WTC11 (cell line): ENCODE measurements at regions not wholly inside any gene's neighbourhood (a gene's known extent, or its start where the extent isn't known, plus 50 kb on each side); places are given as distances from the start of the nearest gene placed in this dataset.

Experiments used
- ATAC-seq: fragments of 200-7000 bp; cut with Tn5 transposase; 2 replicates; pipeline ENCODE4 v1.10.0; 2021; ENCODE audit warnings: mild to moderate bottlenecking, moderate library complexity
- CTCF ChIA-PET: fragments of 300-600 bp; sonication (Branson Sonifier 250); formaldehyde crosslinking; loops from one replicate; lab custom pipeline; 2021; ENCODE audit warnings: antibody characterized with exemption; lab: Charles Lee
- POLR2A ChIA-PET: fragments of 350-600 bp; sonication (Branson Sonifier 250); formaldehyde crosslinking; loops from one replicate; lab custom pipeline; 2021; ENCODE audit warnings: antibody characterized with exemption; lab: Charles Lee
- DNase-seq: peaks from one replicate; pipeline ENCODE4 v3.0.0; 2021; ENCODE audit warnings: low spot score
- H3K27ac Mint-ChIP-seq: 2 replicates; pipeline ENCODE4 v1.8.0; 2021; ENCODE audit warnings: mixed read lengths
- H3K27me3 Mint-ChIP-seq: 2 replicates; pipeline ENCODE4 v1.8.0; 2021; ENCODE audit warnings: low read depth, mild to moderate bottlenecking, moderate library complexity, mixed read lengths
- H3K36me3 Mint-ChIP-seq: 2 replicates; pipeline ENCODE4 v1.8.0; 2021; ENCODE audit warnings: mixed read lengths
- H3K4me1 Mint-ChIP-seq: 2 replicates; pipeline ENCODE4 v1.8.0; 2022; ENCODE audit warnings: mixed read lengths
- H3K4me3 Mint-ChIP-seq: 2 replicates; pipeline ENCODE4 v1.8.0; 2021; ENCODE audit warnings: mild to moderate bottlenecking, moderate library complexity, mixed read lengths
- H3K9me3 Mint-ChIP-seq: 2 replicates; pipeline ENCODE4 v1.8.0; 2021; ENCODE audit warnings: mixed read lengths
- FOXK1 ChIP-seq: sonication (generic); formaldehyde crosslinking; IDR thresholded peaks from 2 replicates; pipeline ENCODE4 v1.8.0; 2022; ENCODE audit warnings: mild to moderate bottlenecking, moderate library complexity, missing genetic modification reagents
- FOXP1 ChIP-seq: sonication (generic); formaldehyde crosslinking; IDR thresholded peaks from 2 replicates; pipeline ENCODE4 v1.8.0; 2022; ENCODE audit warnings: missing genetic modification reagents, mild to moderate bottlenecking, moderate library complexity, borderline replicate concordance
- JAZF1 ChIP-seq: fragments of 250-450 bp; sonication (Bioruptor Pico); IDR thresholded peaks from 2 replicates; pipeline ENCODE4 v1.9.0; 2021; ENCODE audit warnings: moderate library complexity, mild to moderate bottlenecking, inconsistent platforms
- KAT7 ChIP-seq: sonication (generic); formaldehyde crosslinking; IDR thresholded peaks from 2 replicates; pipeline ENCODE4 v1.8.1; 2023; ENCODE audit warnings: missing genetic modification reagents, mild to moderate bottlenecking, borderline replicate concordance
- NFATC4 ChIP-seq: fragments of 250-450 bp; sonication (Bioruptor Pico); IDR thresholded peaks from 2 replicates; pipeline ENCODE4 v1.9.0; 2021; ENCODE audit warnings: mild to moderate bottlenecking
- NFE2L1 ChIP-seq: sonication (generic); formaldehyde crosslinking; IDR thresholded peaks from 2 replicates; pipeline ENCODE4 v1.8.1; 2023; ENCODE audit warnings: missing genetic modification reagents
- NFYB ChIP-seq: sonication (generic); formaldehyde crosslinking; conservative IDR thresholded peaks from 2 replicates; pipeline ENCODE4 v1.8.0; 2022; ENCODE audit warnings: low read depth, missing genetic modification reagents
- RORB ChIP-seq: fragments of 250-450 bp; sonication (Bioruptor Pico); IDR thresholded peaks from 2 replicates; pipeline ENCODE4 v1.9.0; 2021; ENCODE audit warnings: mild to moderate bottlenecking
- SOX15 ChIP-seq: fragments of 250-450 bp; sonication (Bioruptor Pico); IDR thresholded peaks from 2 replicates; pipeline ENCODE4 v1.9.0; 2021; ENCODE audit warnings: mild to moderate bottlenecking
- TEAD4 ChIP-seq: sonication (generic); formaldehyde crosslinking; IDR thresholded peaks from 2 replicates; pipeline ENCODE4 v1.8.0; 2022; ENCODE audit warnings: mild to moderate bottlenecking, missing genetic modification reagents
- ZNF423 ChIP-seq: fragments of 250-450 bp; sonication (Bioruptor Pico); IDR thresholded peaks from 2 replicates; pipeline ENCODE4 v2.1.2; 2022; ENCODE audit warnings: mild to moderate bottlenecking, moderate library complexity
- ZNF425 ChIP-seq: fragments of 250-450 bp; sonication (Bioruptor Pico); conservative IDR thresholded peaks from 2 replicates; pipeline ENCODE4 v1.9.0; 2021; ENCODE audit warnings: mild to moderate bottlenecking
- ZSCAN18 ChIP-seq: fragments of 250-450 bp; sonication (Bioruptor Pico); IDR thresholded peaks from 2 replicates; pipeline ENCODE4 v2.1.2; 2022; ENCODE audit warnings: mild to moderate bottlenecking, moderate library complexity
- TF ChIP-seq, protein P1 (sequence below): sonication (generic); formaldehyde crosslinking; IDR thresholded peaks from 2 replicates; pipeline ENCODE4 v1.8.0; 2023; ENCODE audit warnings: missing genetic modification reagents, mild to moderate bottlenecking, borderline replicate concordance
- TF ChIP-seq, protein P2 (sequence below): fragments of 200-600 bp; IDR thresholded peaks from 2 replicates; pipeline ENCODE4 v1.8.0; 2022; ENCODE audit warnings: antibody characterized with exemption
- TF ChIP-seq, protein P3 (sequence below): fragments of 250-450 bp; sonication (Bioruptor Pico); IDR thresholded peaks from 2 replicates; pipeline ENCODE4 v1.9.0; 2021; ENCODE audit warnings: moderate library complexity, mild to moderate bottlenecking, inconsistent platforms, borderline replicate concordance

DNA sequence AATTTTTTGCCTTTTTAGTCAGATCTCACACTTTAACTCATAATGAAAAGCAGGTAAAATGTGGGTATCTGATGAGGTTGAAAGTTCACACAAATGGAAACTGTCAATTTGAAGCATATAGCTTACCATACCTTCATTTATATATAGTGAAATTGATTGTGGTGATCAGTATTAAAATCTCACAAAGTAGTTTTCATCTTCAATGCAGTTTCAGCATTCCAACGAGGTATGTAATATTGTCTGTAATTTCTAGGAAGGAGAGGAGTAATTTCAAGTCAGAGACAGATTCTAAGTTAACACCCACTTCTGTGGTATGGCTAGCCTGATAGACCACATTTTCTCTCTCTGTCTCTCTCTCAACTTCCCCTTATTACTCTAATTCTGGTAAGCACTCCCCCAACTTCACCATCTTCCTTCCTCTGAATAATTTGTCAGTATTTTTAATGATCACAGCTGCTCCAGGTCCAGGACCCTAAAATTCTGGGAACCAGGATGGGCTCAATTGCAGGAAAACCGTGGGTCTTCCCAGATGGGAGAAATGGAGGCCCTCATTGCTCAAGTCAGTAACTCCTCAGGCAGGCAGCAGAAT is 455.7 kb downstream of the FGF9 start:
- ATAC-seq (no peak), DNase-seq (no peak)
- no peak overlapping the region for H3K27ac Mint-ChIP-seq
- no peak overlapping the region for H3K4me3 Mint-ChIP-seq
- no peaks in the 10 kb centered on the region for H3K27me3 Mint-ChIP-seq
- ChIA-PET POLR2A (no interaction called here), CTCF (no interaction called here)
- 0 out of 2 replicates have a peak, but pooled peaks cover 13% of the 10 kb centered on the region for H3K9me3 Mint-ChIP-seq
- H3K4me1 Mint-ChIP-seq = no peaks in the 10 kb centered on the region
- H3K36me3 Mint-ChIP-seq = no peaks in the 10 kb centered on the region
- no peak for TF ChIP-seq ZNF425 (CRISPR knock-in tag)

GRCh38 chr13:22127277-22128164 is 456.6 kb downstream of the FGF9 start:
- Mint-ChIP-seq H3K9me3 (0 out of 2 replicates have a peak, but pooled peaks cover 13% of the 10 kb centered on the region), H3K4me1 (no peaks in the 10 kb centered on the region), H3K27me3 (no peaks in the 10 kb centered on the region), H3K4me3 (no peak overlapping the region), H3K36me3 (no peaks in the 10 kb centered on the region), H3K27ac (no peak overlapping the region)
- no peak for TF ChIP-seq RORB (CRISPR knock-in tag)
- no peak for TF ChIP-seq JAZF1 (CRISPR knock-in tag)
- TF ChIP-seq, protein P1, sequence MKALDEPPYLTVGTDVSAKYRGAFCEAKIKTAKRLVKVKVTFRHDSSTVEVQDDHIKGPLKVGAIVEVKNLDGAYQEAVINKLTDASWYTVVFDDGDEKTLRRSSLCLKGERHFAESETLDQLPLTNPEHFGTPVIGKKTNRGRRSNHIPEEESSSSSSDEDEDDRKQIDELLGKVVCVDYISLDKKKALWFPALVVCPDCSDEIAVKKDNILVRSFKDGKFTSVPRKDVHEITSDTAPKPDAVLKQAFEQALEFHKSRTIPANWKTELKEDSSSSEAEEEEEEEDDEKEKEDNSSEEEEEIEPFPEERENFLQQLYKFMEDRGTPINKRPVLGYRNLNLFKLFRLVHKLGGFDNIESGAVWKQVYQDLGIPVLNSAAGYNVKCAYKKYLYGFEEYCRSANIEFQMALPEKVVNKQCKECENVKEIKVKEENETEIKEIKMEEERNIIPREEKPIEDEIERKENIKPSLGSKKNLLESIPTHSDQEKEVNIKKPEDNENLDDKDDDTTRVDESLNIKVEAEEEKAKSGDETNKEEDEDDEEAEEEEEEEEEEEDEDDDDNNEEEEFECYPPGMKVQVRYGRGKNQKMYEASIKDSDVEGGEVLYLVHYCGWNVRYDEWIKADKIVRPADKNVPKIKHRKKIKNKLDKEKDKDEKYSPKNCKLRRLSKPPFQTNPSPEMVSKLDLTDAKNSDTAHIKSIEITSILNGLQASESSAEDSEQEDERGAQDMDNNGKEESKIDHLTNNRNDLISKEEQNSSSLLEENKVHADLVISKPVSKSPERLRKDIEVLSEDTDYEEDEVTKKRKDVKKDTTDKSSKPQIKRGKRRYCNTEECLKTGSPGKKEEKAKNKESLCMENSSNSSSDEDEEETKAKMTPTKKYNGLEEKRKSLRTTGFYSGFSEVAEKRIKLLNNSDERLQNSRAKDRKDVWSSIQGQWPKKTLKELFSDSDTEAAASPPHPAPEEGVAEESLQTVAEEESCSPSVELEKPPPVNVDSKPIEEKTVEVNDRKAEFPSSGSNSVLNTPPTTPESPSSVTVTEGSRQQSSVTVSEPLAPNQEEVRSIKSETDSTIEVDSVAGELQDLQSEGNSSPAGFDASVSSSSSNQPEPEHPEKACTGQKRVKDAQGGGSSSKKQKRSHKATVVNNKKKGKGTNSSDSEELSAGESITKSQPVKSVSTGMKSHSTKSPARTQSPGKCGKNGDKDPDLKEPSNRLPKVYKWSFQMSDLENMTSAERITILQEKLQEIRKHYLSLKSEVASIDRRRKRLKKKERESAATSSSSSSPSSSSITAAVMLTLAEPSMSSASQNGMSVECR (CRISPR knock-in tag) = no peak
- CTCF ChIA-PET = no interaction called here
- DNase-seq (no peak), ATAC-seq (no peak)
- POLR2A ChIA-PET = no interaction called here

DNA sequence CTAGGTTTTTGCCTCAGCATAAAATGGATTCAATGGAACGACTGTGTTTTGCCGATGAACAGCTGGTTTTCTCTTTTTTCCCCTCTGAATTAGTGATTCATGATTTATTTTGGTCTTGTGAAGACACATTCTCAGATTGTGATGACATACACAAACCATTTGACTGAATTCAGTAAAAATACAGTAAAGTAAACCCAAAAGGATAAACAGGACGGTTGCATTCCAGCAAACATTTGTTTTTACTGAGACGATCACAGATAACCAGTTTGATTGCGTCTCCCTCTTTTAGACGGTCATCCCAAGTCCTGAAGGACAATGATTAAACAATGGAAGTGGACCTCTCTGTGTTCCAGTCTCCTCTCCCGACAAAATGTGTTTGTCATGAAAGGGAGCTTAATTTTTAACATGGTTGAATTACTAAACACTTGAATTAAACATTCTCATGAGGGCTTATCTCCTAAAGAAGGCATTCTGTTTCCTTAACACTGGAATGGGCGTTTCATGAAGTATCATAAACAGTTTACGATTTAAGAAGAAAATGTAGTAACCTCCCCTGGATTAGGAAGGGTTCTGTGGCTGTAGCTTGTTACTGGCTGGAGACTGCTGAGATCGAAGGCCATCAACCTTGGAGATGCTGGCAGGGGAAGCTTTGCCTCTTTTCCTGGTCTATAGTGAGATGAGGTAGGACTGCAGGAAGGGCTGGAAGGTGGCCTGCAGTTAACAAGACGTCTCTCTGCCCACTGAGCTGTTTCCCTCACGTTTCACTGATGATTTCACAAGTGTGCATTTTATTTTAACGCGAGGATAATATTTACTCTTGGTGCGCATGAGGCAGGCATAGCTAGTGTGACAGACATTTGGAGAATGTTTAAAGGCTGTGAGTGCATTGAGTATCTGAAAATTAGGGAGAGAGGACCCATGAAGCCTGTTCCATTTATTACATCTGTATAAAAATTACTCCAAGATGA is 457.9 kb downstream of the FGF9 start:
- Mint-ChIP-seq H3K27me3 (no peaks in the 10 kb centered on the region), H3K27ac (no peak overlapping the region), H3K9me3 (0 out of 2 replicates have a peak, but pooled peaks cover 9% of the 10 kb centered on the region), H3K36me3 (no peaks in the 10 kb centered on the region), H3K4me1 (no peaks in the 10 kb centered on the region), H3K4me3 (no peak overlapping the region)
- DNase-seq = no peak
- POLR2A ChIA-PET = no interaction called here
- no peak for ATAC-seq
- CTCF ChIA-PET = no interaction called here
- TF ChIP-seq FOXK1 (CRISPR knock-in tag) = no peak
- no peak for TF ChIP-seq TEAD4 (CRISPR knock-in tag)
- TF ChIP-seq, protein P2, sequence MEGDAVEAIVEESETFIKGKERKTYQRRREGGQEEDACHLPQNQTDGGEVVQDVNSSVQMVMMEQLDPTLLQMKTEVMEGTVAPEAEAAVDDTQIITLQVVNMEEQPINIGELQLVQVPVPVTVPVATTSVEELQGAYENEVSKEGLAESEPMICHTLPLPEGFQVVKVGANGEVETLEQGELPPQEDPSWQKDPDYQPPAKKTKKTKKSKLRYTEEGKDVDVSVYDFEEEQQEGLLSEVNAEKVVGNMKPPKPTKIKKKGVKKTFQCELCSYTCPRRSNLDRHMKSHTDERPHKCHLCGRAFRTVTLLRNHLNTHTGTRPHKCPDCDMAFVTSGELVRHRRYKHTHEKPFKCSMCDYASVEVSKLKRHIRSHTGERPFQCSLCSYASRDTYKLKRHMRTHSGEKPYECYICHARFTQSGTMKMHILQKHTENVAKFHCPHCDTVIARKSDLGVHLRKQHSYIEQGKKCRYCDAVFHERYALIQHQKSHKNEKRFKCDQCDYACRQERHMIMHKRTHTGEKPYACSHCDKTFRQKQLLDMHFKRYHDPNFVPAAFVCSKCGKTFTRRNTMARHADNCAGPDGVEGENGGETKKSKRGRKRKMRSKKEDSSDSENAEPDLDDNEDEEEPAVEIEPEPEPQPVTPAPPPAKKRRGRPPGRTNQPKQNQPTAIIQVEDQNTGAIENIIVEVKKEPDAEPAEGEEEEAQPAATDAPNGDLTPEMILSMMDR = no peak
- no peak for TF ChIP-seq NFYB
- TF ChIP-seq ZSCAN18 = no peak
- TF ChIP-seq, protein P3, sequence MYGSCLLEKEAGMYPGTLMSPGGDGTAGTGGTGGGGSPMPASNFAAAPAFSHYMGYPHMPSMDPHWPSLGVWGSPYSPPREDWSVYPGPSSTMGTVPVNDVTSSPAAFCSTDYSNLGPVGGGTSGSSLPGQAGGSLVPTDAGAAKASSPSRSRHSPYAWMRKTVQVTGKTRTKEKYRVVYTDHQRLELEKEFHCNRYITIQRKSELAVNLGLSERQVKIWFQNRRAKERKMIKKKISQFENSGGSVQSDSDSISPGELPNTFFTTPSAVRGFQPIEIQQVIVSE (CRISPR knock-in tag) = no peak
- no peak for TF ChIP-seq ZNF423 (CRISPR knock-in tag)
- no peak for TF ChIP-seq KAT7 (CRISPR knock-in tag)
- TF ChIP-seq SOX15 (CRISPR knock-in tag) = no peak
- no peak for TF ChIP-seq FOXP1 (CRISPR knock-in tag)
- no peak for TF ChIP-seq NFE2L1 (CRISPR knock-in tag)
- TF ChIP-seq NFATC4 = no peak
